GM12878 (cell line): ENCODE measurements at regions not wholly inside any gene's neighbourhood (a gene's known extent, or its start where the extent isn't known, plus 50 kb on each side); places are given as distances from the start of the nearest gene placed in this dataset.

Experiments used
- CBX5 ChIP-seq: sonication (generic); IDR thresholded peaks from 2 replicates; pipeline ENCODE4 v1.6.1; 2016; ENCODE audit warnings: low read depth, moderate library complexity, mild to moderate bottlenecking, inconsistent platforms
- IRF4 ChIP-seq: IDR thresholded peaks from 2 replicates; pipeline ENCODE4 v1.6.1; 2011; ENCODE audit warnings: low read depth, low read length
- SMARCA5 ChIP-seq: fragments of 450-650 bp; IDR thresholded peaks from 2 replicates; pipeline ENCODE4 v1.6.1; 2017; ENCODE audit warnings: mild to moderate bottlenecking
- TF ChIP-seq, protein P1 (sequence below): IDR thresholded peaks from 2 replicates; pipeline ENCODE4 v1.6.1; 2012; ENCODE audit warnings: improper control_type of control experiment, low read depth, low read length; ENCODE audit not compliant: insufficient replicate concordance
- TF ChIP-seq, protein P2 (sequence below): IDR thresholded peaks from 2 replicates; pipeline ENCODE4 v1.6.1; 2011; ENCODE audit warnings: borderline replicate concordance, low read depth, mild to moderate bottlenecking, moderate library complexity, low read length; ENCODE audit not compliant: insufficient read depth, poor library complexity, severe bottlenecking

DNA sequence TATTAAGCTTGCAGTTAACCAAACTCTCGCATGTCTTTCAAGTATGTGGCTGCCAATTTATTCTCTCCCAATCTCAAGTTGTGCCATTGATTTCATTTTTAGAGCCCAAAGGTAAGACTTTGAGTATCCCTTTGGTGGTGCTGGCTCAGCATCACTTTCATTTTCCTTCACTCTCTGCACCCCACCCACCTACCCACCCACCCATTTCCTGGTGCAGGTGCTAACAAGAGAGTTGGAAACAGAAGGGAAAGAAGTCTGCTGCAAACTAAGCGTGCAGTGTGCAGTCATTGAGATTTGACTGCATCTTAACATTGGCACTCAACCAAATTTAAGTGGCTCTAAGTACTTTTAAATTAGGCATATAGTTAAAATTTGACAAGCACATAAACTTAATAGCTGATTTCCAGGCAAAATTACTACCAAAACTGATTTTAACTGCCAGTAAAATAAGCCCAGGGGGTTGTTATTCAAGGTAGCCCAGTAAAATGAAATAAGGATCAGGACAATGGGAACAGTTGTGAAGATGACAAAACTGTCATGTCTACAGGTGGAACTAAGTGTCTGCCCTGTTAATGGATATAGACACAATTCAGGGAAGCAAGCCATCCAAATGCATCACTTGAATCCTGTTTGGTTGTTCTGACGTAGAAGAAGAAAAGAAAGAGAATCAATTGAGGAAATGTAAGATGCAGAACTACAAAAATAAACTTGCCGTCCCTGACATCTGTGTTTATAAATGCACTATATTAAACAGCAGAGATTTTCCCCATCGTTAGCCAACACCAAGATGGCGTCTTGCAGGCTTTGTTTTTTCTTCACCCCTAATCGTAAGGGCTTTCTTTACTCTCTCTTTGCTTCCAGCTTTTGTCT lies 184.2 kb downstream of the KDR start (continued):
- TF ChIP-seq, protein P1, sequence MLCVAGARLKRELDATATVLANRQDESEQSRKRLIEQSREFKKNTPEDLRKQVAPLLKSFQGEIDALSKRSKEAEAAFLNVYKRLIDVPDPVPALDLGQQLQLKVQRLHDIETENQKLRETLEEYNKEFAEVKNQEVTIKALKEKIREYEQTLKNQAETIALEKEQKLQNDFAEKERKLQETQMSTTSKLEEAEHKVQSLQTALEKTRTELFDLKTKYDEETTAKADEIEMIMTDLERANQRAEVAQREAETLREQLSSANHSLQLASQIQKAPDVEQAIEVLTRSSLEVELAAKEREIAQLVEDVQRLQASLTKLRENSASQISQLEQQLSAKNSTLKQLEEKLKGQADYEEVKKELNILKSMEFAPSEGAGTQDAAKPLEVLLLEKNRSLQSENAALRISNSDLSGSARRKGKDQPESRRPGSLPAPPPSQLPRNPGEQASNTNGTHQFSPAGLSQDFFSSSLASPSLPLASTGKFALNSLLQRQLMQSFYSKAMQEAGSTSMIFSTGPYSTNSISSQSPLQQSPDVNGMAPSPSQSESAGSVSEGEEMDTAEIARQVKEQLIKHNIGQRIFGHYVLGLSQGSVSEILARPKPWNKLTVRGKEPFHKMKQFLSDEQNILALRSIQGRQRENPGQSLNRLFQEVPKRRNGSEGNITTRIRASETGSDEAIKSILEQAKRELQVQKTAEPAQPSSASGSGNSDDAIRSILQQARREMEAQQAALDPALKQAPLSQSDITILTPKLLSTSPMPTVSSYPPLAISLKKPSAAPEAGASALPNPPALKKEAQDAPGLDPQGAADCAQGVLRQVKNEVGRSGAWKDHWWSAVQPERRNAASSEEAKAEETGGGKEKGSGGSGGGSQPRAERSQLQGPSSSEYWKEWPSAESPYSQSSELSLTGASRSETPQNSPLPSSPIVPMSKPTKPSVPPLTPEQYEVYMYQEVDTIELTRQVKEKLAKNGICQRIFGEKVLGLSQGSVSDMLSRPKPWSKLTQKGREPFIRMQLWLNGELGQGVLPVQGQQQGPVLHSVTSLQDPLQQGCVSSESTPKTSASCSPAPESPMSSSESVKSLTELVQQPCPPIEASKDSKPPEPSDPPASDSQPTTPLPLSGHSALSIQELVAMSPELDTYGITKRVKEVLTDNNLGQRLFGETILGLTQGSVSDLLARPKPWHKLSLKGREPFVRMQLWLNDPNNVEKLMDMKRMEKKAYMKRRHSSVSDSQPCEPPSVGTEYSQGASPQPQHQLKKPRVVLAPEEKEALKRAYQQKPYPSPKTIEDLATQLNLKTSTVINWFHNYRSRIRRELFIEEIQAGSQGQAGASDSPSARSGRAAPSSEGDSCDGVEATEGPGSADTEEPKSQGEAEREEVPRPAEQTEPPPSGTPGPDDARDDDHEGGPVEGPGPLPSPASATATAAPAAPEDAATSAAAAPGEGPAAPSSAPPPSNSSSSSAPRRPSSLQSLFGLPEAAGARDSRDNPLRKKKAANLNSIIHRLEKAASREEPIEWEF = no peak
- TF ChIP-seq, protein P2, sequence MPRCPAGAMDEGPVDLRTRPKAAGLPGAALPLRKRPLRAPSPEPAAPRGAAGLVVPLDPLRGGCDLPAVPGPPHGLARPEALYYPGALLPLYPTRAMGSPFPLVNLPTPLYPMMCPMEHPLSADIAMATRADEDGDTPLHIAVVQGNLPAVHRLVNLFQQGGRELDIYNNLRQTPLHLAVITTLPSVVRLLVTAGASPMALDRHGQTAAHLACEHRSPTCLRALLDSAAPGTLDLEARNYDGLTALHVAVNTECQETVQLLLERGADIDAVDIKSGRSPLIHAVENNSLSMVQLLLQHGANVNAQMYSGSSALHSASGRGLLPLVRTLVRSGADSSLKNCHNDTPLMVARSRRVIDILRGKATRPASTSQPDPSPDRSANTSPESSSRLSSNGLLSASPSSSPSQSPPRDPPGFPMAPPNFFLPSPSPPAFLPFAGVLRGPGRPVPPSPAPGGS = no peak
- TF ChIP-seq CBX5 = no peak
- TF ChIP-seq SMARCA5 = no peak
- TF ChIP-seq IRF4 = no peak
